ENCODE measurements at regions not wholly inside any gene's neighbourhood (a gene's known extent, or its start where the extent isn't known, plus 50 kb on each side); places are given as distances from the start of the nearest gene placed in this dataset.

GRCh38 chr18:34953212-34953611 is 88.0 kb upstream of the MAPRE2 start:
- TF ChIP-seq POLR2AphosphoS2 (conservative IDR thresholded peaks at IDR 0.05; ENCODE audit: low read length) (no peak), FOXS1 (CRISPR knock-in tag; IDR thresholded peaks at IDR 0.05) (no peak), CTCF (IDR thresholded peaks at IDR 0.05) (no peak), MAX (IDR thresholded peaks at IDR 0.05) (no peak), BCL3 (IDR thresholded peaks at IDR 0.05) (no peak), CEBPB (IDR thresholded peaks at IDR 0.05) (no peak), RFX5 (IDR thresholded peaks at IDR 0.05) (no peak), EP300 (IDR thresholded peaks at IDR 0.05) (no peak), KDM1A (IDR thresholded peaks at IDR 0.05; ENCODE audit: low read depth) (no peak), CBX2 (IDR thresholded peaks at IDR 0.05; ENCODE audit: borderline replicate concordance, low read depth) (no peak), FOSB (CRISPR knock-in tag; IDR thresholded peaks at IDR 0.05) (no peak), ZSCAN20 (CRISPR knock-in tag; IDR thresholded peaks at IDR 0.05) (no peak)

Data from A549 (cell line).